Endodermal cell (in vitro differentiated cells): ENCODE measurements at regions not wholly inside any gene's neighbourhood (a gene's known extent, or its start where the extent isn't known, plus 50 kb on each side); places are given as distances from the start of the nearest gene placed in this dataset.

ENCODE experiments used
- DNase-seq: peaks from one replicate; pipeline ENCODE4 v3.0.0-alpha.2; 2017
- H3K27ac ChIP-seq: 2 replicates; pipeline ENCODE4 v1.5.1; 2013; ENCODE audit warnings: mild to moderate bottlenecking, low read depth, low read length, moderate library complexity
- H3K27me3 ChIP-seq: 2 replicates; pipeline ENCODE4 v1.6.1; 2013; ENCODE audit warnings: mild to moderate bottlenecking, low read length, moderate library complexity; ENCODE audit not compliant: insufficient read depth, control insufficient read depth, poor library complexity, severe bottlenecking
- H3K36me3 ChIP-seq: 2 replicates; pipeline ENCODE4 v1.7.0; 2013; ENCODE audit warnings: mild to moderate bottlenecking, low read length, moderate library complexity; ENCODE audit not compliant: control insufficient read depth, insufficient read depth
- H3K4me1 ChIP-seq: one replicate; pipeline ENCODE4 v1.7.0; 2013; ENCODE audit warnings: low read length; ENCODE audit not compliant: control insufficient read depth, insufficient read depth
- H3K4me3 ChIP-seq: 2 replicates; pipeline ENCODE4 v1.5.1; 2013; ENCODE audit warnings: mild to moderate bottlenecking, low read length, moderate library complexity
- H3K9ac ChIP-seq: 2 replicates; pipeline ENCODE4 v1.6.1; 2013; ENCODE audit warnings: mild to moderate bottlenecking, low read length, moderate library complexity; ENCODE audit not compliant: poor library complexity, severe bottlenecking; ENCODE audit errors: extremely low read depth
- H3K9me3 ChIP-seq: 2 replicates; pipeline ENCODE4 v1.6.1; 2013; ENCODE audit warnings: mild to moderate bottlenecking, low read length, moderate library complexity; ENCODE audit not compliant: control insufficient read depth
- H3K27ac Mint-ChIP-seq: 2 replicates; pipeline ENCODE4 v1.8.0; 2020; ENCODE audit warnings: mixed read lengths
- H3K27me3 Mint-ChIP-seq: 2 replicates; pipeline ENCODE4 v1.8.0; 2021; ENCODE audit warnings: mild to moderate bottlenecking, mixed read lengths; ENCODE audit not compliant: insufficient read depth
- H3K36me3 Mint-ChIP-seq: 2 replicates; pipeline ENCODE4 v1.8.0; 2020; ENCODE audit warnings: low read depth, mixed read lengths
- H3K4me1 Mint-ChIP-seq: 2 replicates; pipeline ENCODE4 v1.8.0; 2020; ENCODE audit warnings: mixed read lengths
- H3K4me3 Mint-ChIP-seq: 2 replicates; pipeline ENCODE4 v1.8.0; 2020; ENCODE audit warnings: mild to moderate bottlenecking, moderate library complexity, mixed read lengths
- H3K9me3 Mint-ChIP-seq: 2 replicates; pipeline ENCODE4 v1.8.0; 2020; ENCODE audit warnings: mild to moderate bottlenecking, mixed read lengths
- CTCF ChIP-seq: fragments of 200-600 bp; sonication (generic); conservative IDR thresholded peaks from 2 replicates; pipeline ENCODE4 v1.5.0; 2021; ENCODE audit warnings: antibody characterized with exemption, mild to moderate bottlenecking
- WGBS, 2 experiments: methylation state at CpG; one replicate each; pipeline versions ENCODE4 v1.1.5 to v1.1.7; 2013; ENCODE audit warnings: missing lambda C conversion rate in 2 of 2, mixed read lengths in 1 of 2; ENCODE audit not compliant: insufficient coverage in 1 of 2, insufficient read length in 1 of 2; 5-methylcytosine and 5-hydroxymethylcytosine counted together

- H3K27me3 ChIP-seq: no peaks in the 10 kb centered on the region
Measured at GRCh38 chr12:63294327-63294632, 143.3 kb upstream of the AVPR1A start.

GRCh38 chr12:63292471-63293221 is 141.6 kb upstream of the AVPR1A start:
- Histone ChIP-seq H3K9me3 (no peaks in the 10 kb centered on the region), H3K4me3 (no peak overlapping the region), H3K4me1 (no peaks in the 10 kb centered on the region), H3K27ac (no peak overlapping the region), H3K9ac (no peak overlapping the region), H3K27me3 (no peaks in the 10 kb centered on the region), H3K36me3 (no peaks in the 10 kb centered on the region)
- H3K27me3 Mint-ChIP-seq: no peaks in the 10 kb centered on the region
- no peak overlapping the region for H3K27ac Mint-ChIP-seq
- WGBS, 2 experiments: 81 to 84% methylated on average over 2 of the region's 2 CpGs
- no peaks in the 10 kb centered on the region for H3K36me3 Mint-ChIP-seq
- no peak overlapping the region for H3K4me3 Mint-ChIP-seq
- H3K4me1 Mint-ChIP-seq: no peaks in the 10 kb centered on the region
- H3K9me3 Mint-ChIP-seq: no peaks in the 10 kb centered on the region
- DNase-seq: no peak
- TF ChIP-seq CTCF: no peak

More at GRCh38 chr12:63294327-63294632, 143.3 kb upstream of the AVPR1A start:
- Mint-ChIP-seq H3K9me3 (no peaks in the 10 kb centered on the region), H3K4me3 (no peak overlapping the region), H3K27ac (peak overlapping the region; percentile 38), H3K27me3 (no peaks in the 10 kb centered on the region), H3K36me3 (no peaks in the 10 kb centered on the region), H3K4me1 (no peaks in the 10 kb centered on the region)
- Histone ChIP-seq H3K4me3 (no peak overlapping the region), H3K9ac (no peak overlapping the region), H3K27ac (no peak overlapping the region), H3K36me3 (no peaks in the 10 kb centered on the region), H3K9me3 (no peaks in the 10 kb centered on the region), H3K4me1 (no peaks in the 10 kb centered on the region)
- TF ChIP-seq CTCF: no peak
- no peak for DNase-seq
- 75% methylated on average over 1 of the region's 1 CpG; no CpG with 5 or more reads in 1 of the 2 experiments for WGBS, 2 experiments

GRCh38 chr12:63276537-63277365 is 125.8 kb upstream of the AVPR1A start:
- Histone ChIP-seq H3K4me1 (no peaks in the 10 kb centered on the region), H3K27me3 (no peaks in the 10 kb centered on the region), H3K27ac (no peak overlapping the region), H3K36me3 (no peaks in the 10 kb centered on the region), H3K9ac (no peak overlapping the region), H3K9me3 (no peaks in the 10 kb centered on the region), H3K4me3 (no peak overlapping the region)
- Mint-ChIP-seq H3K9me3 (no peaks in the 10 kb centered on the region), H3K36me3 (no peaks in the 10 kb centered on the region), H3K27ac (no peak overlapping the region), H3K4me3 (no peak overlapping the region), H3K4me1 (no peaks in the 10 kb centered on the region), H3K27me3 (no peaks in the 10 kb centered on the region)
- peak; percentile 92 for DNase-seq
- WGBS, 2 experiments: 27 to 33% methylated on average over 4 of the region's 4 CpGs
- peak; percentile 97 for TF ChIP-seq CTCF
